Neuronal stem cell (in vitro differentiated cells): ENCODE measurements at regions not wholly inside any gene's neighbourhood (a gene's known extent, or its start where the extent isn't known, plus 50 kb on each side); places are given as distances from the start of the nearest gene placed in this dataset.

ENCODE experiments used
- DNase-seq: peaks from one replicate; pipeline ENCODE4 v3.0.0-alpha.2; 2013; ENCODE audit warnings: low spot score
- H2AFZ ChIP-seq: one replicate; pipeline ENCODE4 v1.6.1; 2013; ENCODE audit warnings: mild to moderate bottlenecking, low read length, inconsistent platforms
- H2AK5ac ChIP-seq: 2 replicates; pipeline ENCODE4 v1.6.1; 2013; ENCODE audit warnings: low read depth, mild to moderate bottlenecking, inconsistent platforms, low read length, moderate library complexity, mixed read lengths
- H2BK120ac ChIP-seq: 2 replicates; pipeline ENCODE4 v1.6.1; 2013; ENCODE audit warnings: low read depth, mild to moderate bottlenecking, inconsistent platforms, low read length, moderate library complexity, mixed read lengths
- H2BK12ac ChIP-seq: one replicate; pipeline ENCODE4 v1.6.1; 2013; ENCODE audit warnings: low read length, inconsistent platforms
- H2BK15ac ChIP-seq: 2 replicates; pipeline ENCODE4 v1.6.1; 2013; ENCODE audit warnings: mild to moderate bottlenecking, low read length, inconsistent platforms, mixed read lengths
- H2BK5ac ChIP-seq: one replicate; pipeline ENCODE4 v1.6.1; 2013; ENCODE audit warnings: inconsistent platforms, mild to moderate bottlenecking, low read length, moderate library complexity
- H3K14ac ChIP-seq: one replicate; pipeline ENCODE4 v1.6.1; 2013; ENCODE audit warnings: low read length, inconsistent platforms
- H3K18ac ChIP-seq: 2 replicates; pipeline ENCODE4 v1.6.1; 2013; ENCODE audit warnings: low read length, inconsistent platforms
- H3K23ac ChIP-seq: 2 replicates; pipeline ENCODE4 v1.6.1; 2013; ENCODE audit warnings: low read depth, mild to moderate bottlenecking, mixed read lengths, low read length, inconsistent platforms; ENCODE audit not compliant: poor library complexity
- H3K27ac ChIP-seq: replicated peaks from 3 replicates; pipeline ENCODE4 v1.5.1; 2013; ENCODE audit warnings: low read length, inconsistent platforms
- H3K27me3 ChIP-seq, 3 experiments: 2 replicates each; pipeline ENCODE4 v1.6.1; 2013; ENCODE audit warnings: low read length in 3 of 3, mild to moderate bottlenecking in 2 of 3, inconsistent platforms in 1 of 3, low read depth in 1 of 3, mixed read lengths in 1 of 3, moderate library complexity in 1 of 3; ENCODE audit not compliant: control insufficient read depth in 3 of 3, insufficient read depth in 3 of 3
- H3K36me3 ChIP-seq, 2 donors: replicated peaks in 1 of 2; 2 replicates each; pipeline ENCODE4 v1.6.1; 2013; ENCODE audit warnings: low read length in 2 of 2; ENCODE audit not compliant: control insufficient read depth in 2 of 2, insufficient read depth in 2 of 2
- H3K4ac ChIP-seq: 2 replicates; pipeline ENCODE4 v1.6.1; 2013; ENCODE audit warnings: inconsistent platforms, mild to moderate bottlenecking, low read length, moderate library complexity
- H3K4me1 ChIP-seq, 2 donors: 1 replicate in 1 of 2; 2 replicates in 1 of 2; pipeline ENCODE4 v1.6.1; 2013; ENCODE audit warnings: low read length in 2 of 2, low read depth in 1 of 2; ENCODE audit not compliant: control insufficient read depth in 2 of 2, insufficient read depth in 1 of 2
- H3K4me2 ChIP-seq: one replicate; pipeline ENCODE4 v1.6.1; 2013; ENCODE audit warnings: mild to moderate bottlenecking, low read length, inconsistent platforms; ENCODE audit not compliant: insufficient read depth, poor library complexity, severe bottlenecking
- H3K4me3 ChIP-seq, 2 donors: 2 replicates each; pipeline ENCODE4 v1.5.1; 2013; ENCODE audit warnings: low read length in 2 of 2, mild to moderate bottlenecking in 2 of 2, inconsistent platforms in 1 of 2, moderate library complexity in 1 of 2
- H3K79me1 ChIP-seq: one replicate; pipeline ENCODE4 v1.6.1; 2013; ENCODE audit warnings: low read depth, mild to moderate bottlenecking, inconsistent platforms, low read length, moderate library complexity
- H3K9ac ChIP-seq: one replicate; pipeline ENCODE4 v1.6.1; 2013; ENCODE audit warnings: mild to moderate bottlenecking, low read depth, low read length, inconsistent platforms; ENCODE audit not compliant: poor library complexity
- H3K9me3 ChIP-seq, 2 donors: replicated peaks in 1 of 2; 2 replicates each; pipeline versions ENCODE3 to v1.6.1; 2013; ENCODE audit warnings: low read length in 2 of 2, mild to moderate bottlenecking in 2 of 2, inconsistent platforms in 1 of 2, low read depth in 1 of 2, mixed read lengths in 1 of 2, moderate library complexity in 1 of 2; ENCODE audit not compliant: control insufficient read depth in 2 of 2, insufficient read depth in 1 of 2
- H4K8ac ChIP-seq: one replicate; pipeline ENCODE4 v1.6.1; 2013; ENCODE audit warnings: low read depth, mild to moderate bottlenecking, inconsistent platforms, low read length, moderate library complexity
- H4K91ac ChIP-seq: one replicate; pipeline ENCODE4 v1.6.1; 2013; ENCODE audit warnings: low read length, low read depth, mild to moderate bottlenecking, inconsistent platforms; ENCODE audit not compliant: poor library complexity
- WGBS, 2 donors: extraction: QIAGEN DNeasy Blood & Tissue Kit; methylation state at CpG; one replicate each; pipeline ENCODE4 v1.1.7; 2013; ENCODE audit warnings: missing lambda C conversion rate in 2 of 2, mixed read lengths in 1 of 2; ENCODE audit not compliant: insufficient read length in 2 of 2, insufficient replicate concordance in 1 of 2; ENCODE audit errors: extremely low coverage in 2 of 2; 5-methylcytosine and 5-hydroxymethylcytosine counted together

- H3K18ac ChIP-seq, result no peak overlapping the region
- no peaks in the 10 kb centered on the region for H3K27me3 ChIP-seq
- no CpG with 5 or more reads among the region's 2 CpGs for WGBS, 2 donors
- no peaks in the 10 kb centered on the region for H3K9me3 ChIP-seq
- peaks cover 3 to 9% of the 10 kb centered on the region in 2 donors for H3K4me1 ChIP-seq
- no peak overlapping the region for H3K14ac ChIP-seq
- H3K27ac ChIP-seq, result no peak overlapping the region
- peak overlapping the region; percentile 82 for H2AFZ ChIP-seq
- H3K79me1 ChIP-seq, result no peaks in the 10 kb centered on the region
- H2BK12ac ChIP-seq, result no peak overlapping the region
- H3K9ac ChIP-seq, result no peak overlapping the region
- no peak overlapping the region for H4K8ac ChIP-seq
- no peak for DNase-seq
- H3K4me2 ChIP-seq, result no peak overlapping the region
- no peak overlapping the region for H3K4ac ChIP-seq
- H2AK5ac ChIP-seq, result no peak overlapping the region
- no peak overlapping the region for H2BK15ac ChIP-seq
- H3K36me3 ChIP-seq, result no peaks in the 10 kb centered on the region
- H2BK5ac ChIP-seq, result no peak overlapping the region
- H4K91ac ChIP-seq, result no peak overlapping the region
- no peak overlapping the region for H3K4me3 ChIP-seq
- H3K23ac ChIP-seq, result no peak overlapping the region
- no peak overlapping the region for H2BK120ac ChIP-seq
These were observed 231.6 kb upstream of the AGTR1 start for GRCh38 chr3:148466143-148466542.

GRCh38 chr3:148466980-148467740, 230.5 kb upstream of the AGTR1 start:
- no peak overlapping the region for H3K4me3 ChIP-seq
- H3K9me3 ChIP-seq, result no peaks in the 10 kb centered on the region
- H4K8ac ChIP-seq, result no peak overlapping the region
- no peak overlapping the region for H2BK5ac ChIP-seq
- H2AK5ac ChIP-seq, result no peak overlapping the region
- no peak overlapping the region for H3K9ac ChIP-seq
- no peak overlapping the region for H3K23ac ChIP-seq
- H2BK15ac ChIP-seq, result no peak overlapping the region
- no peak overlapping the region for H2BK120ac ChIP-seq
- no peak overlapping the region for H3K4me2 ChIP-seq
- no peak overlapping the region for H2AFZ ChIP-seq
- no peak overlapping the region for H3K18ac ChIP-seq
- H3K27me3 ChIP-seq, result no peaks in the 10 kb centered on the region
- H2BK12ac ChIP-seq, result no peak overlapping the region
- peaks cover 3 to 9% of the 10 kb centered on the region in 2 donors for H3K4me1 ChIP-seq
- no peaks in the 10 kb centered on the region for H3K79me1 ChIP-seq
- DNase-seq, result no peak
- no peak overlapping the region for H4K91ac ChIP-seq
- H3K14ac ChIP-seq, result no peak overlapping the region
- no peak overlapping the region for H3K27ac ChIP-seq
- no peak overlapping the region for H3K4ac ChIP-seq
- H3K36me3 ChIP-seq, result no peaks in the 10 kb centered on the region

- no peaks in the 10 kb centered on the region for H3K4me1 ChIP-seq
These were observed 220.3 kb upstream of the AGTR1 start for GRCh38 chr3:148477375-148477774.

GRCh38 chr3:148493631-148494030, 204.1 kb upstream of the AGTR1 start:
- Histone ChIP-seq H3K4me2 (no peak overlapping the region), H3K36me3 (no peaks in the 10 kb centered on the region), H3K79me1 (no peaks in the 10 kb centered on the region), H3K27me3 (no peaks in the 10 kb centered on the region), H2BK15ac (no peak overlapping the region), H3K9me3 (peaks cover 0 to 1% of the 10 kb centered on the region in 2 donors), H3K14ac (no peak overlapping the region), H3K4me3 (no peak overlapping the region), H2BK5ac (no peak overlapping the region), H4K8ac (no peak overlapping the region), H3K9ac (no peak overlapping the region), H2BK120ac (no peak overlapping the region), H3K18ac (no peak overlapping the region), H3K27ac (no peak overlapping the region), H2AK5ac (no peak overlapping the region), H3K4ac (no peak overlapping the region), H2AFZ (no peak overlapping the region), H4K91ac (no peak overlapping the region), H2BK12ac (no peak overlapping the region), H3K4me1 (no peaks in the 10 kb centered on the region), H3K23ac (no peak overlapping the region)
- no CpG with 5 or more reads among the region's 3 CpGs for WGBS, 2 donors
- DNase-seq, result no peak

More at GRCh38 chr3:148477375-148477774, 220.3 kb upstream of the AGTR1 start:
- no peak overlapping the region for H3K27ac ChIP-seq
- no peaks in the 10 kb centered on the region for H3K79me1 ChIP-seq
- DNase-seq, result no peak
- no peak overlapping the region for H3K4ac ChIP-seq
- H3K9me3 ChIP-seq, result peaks cover 0 to 7% of the 10 kb centered on the region in 2 donors
- no peak overlapping the region for H2BK120ac ChIP-seq
- H2BK15ac ChIP-seq, result no peak overlapping the region
- no peaks in the 10 kb centered on the region for H3K27me3 ChIP-seq
- no peaks in the 10 kb centered on the region for H3K36me3 ChIP-seq
- H4K91ac ChIP-seq, result no peak overlapping the region
- no peak overlapping the region for H3K23ac ChIP-seq
- H2BK5ac ChIP-seq, result no peak overlapping the region
- no peak overlapping the region for H3K9ac ChIP-seq
- H2BK12ac ChIP-seq, result no peak overlapping the region
- no peak overlapping the region for H3K18ac ChIP-seq
- H3K4me2 ChIP-seq, result no peak overlapping the region
- no peak overlapping the region for H2AK5ac ChIP-seq
- no CpG with 5 or more reads among the region's 2 CpGs for WGBS, 2 donors
- no peak overlapping the region for H2AFZ ChIP-seq
- H4K8ac ChIP-seq, result no peak overlapping the region
- no peak overlapping the region for H3K4me3 ChIP-seq
- no peak overlapping the region for H3K14ac ChIP-seq
